Panc1 (cell line): ENCODE measurements at regions not wholly inside any gene's neighbourhood (a gene's known extent, or its start where the extent isn't known, plus 50 kb on each side); places are given as distances from the start of the nearest gene placed in this dataset.

Experiments used
- ATAC-seq: fragments of 200-7000 bp; cut with Tn5 transposase; 2 replicates; pipeline ENCODE4 v1.9.1; 2020; ENCODE audit warnings: mild to moderate bottlenecking, moderate library complexity
- BruUV-seq: library from RNA; stranded (reverse); fragments of 400-500 nt; replicated peaks from 2 replicates; lab custom pipeline; 2021; lab: Mats Ljungman, UMichigan
- CTCF ChIA-PET: fragments of 300-600 bp; sonication (Branson Sonifier 250); formaldehyde crosslinking; loops from one replicate; lab custom pipeline; 2022; ENCODE audit warnings: antibody characterized with exemption; lab: Charles Lee
- POLR2A ChIA-PET: fragments of 300-600 bp; sonication (Branson Sonifier 250); formaldehyde crosslinking; loops from one replicate; lab custom pipeline; 2022; ENCODE audit warnings: antibody characterized with exemption; lab: Charles Lee
- DNase-seq: peaks from one replicate; pipeline ENCODE4 v3.0.0-alpha.2; 2010; ENCODE audit warnings: low read depth, low spot score
- H3K27ac ChIP-seq: 2 replicates; pipeline ENCODE4 v1.5.1; 2011; ENCODE audit warnings: mild to moderate bottlenecking, low read length, inconsistent platforms
- H3K27me3 ChIP-seq: fragments of 200-500 bp; sonication (Bioruptor generic); 2 replicates; pipeline ENCODE4 v1.6.0; 2014; ENCODE audit warnings: low read length, inconsistent platforms; ENCODE audit not compliant: control insufficient read depth, insufficient read depth
- H3K36me3 ChIP-seq: fragments of 200-500 bp; sonication (Bioruptor generic); 2 replicates; pipeline ENCODE4 v1.5.1; 2014; ENCODE audit warnings: inconsistent platforms, mild to moderate bottlenecking, low read length, moderate library complexity; ENCODE audit not compliant: control insufficient read depth, insufficient read depth
- H3K4me1 ChIP-seq: 2 replicates; pipeline ENCODE4 v1.5.1; 2011; ENCODE audit warnings: inconsistent platforms, mild to moderate bottlenecking, low read length, moderate library complexity; ENCODE audit not compliant: control insufficient read depth, insufficient read depth
- H3K4me3 ChIP-seq, 2 experiments: 2 replicates each; pipeline ENCODE4 v1.5.1; 2011 to 2012; ENCODE audit warnings: low read depth in 2 of 2, low read length in 2 of 2, mild to moderate bottlenecking in 2 of 2, inconsistent platforms in 1 of 2, moderate library complexity in 1 of 2
- H3K9me3 ChIP-seq: fragments of 200-500 bp; sonication (Bioruptor generic); 2 replicates; pipeline ENCODE4 v1.5.1; 2014; ENCODE audit warnings: low read depth, mild to moderate bottlenecking, inconsistent platforms, low read length, moderate library complexity; ENCODE audit not compliant: control insufficient read depth, insufficient read depth
- CTCF ChIP-seq: fragments of 450-650 bp; IDR thresholded peaks from 2 replicates; pipeline ENCODE4 v1.5.1; 2017; ENCODE audit warnings: mild to moderate bottlenecking
- POLR2AphosphoS5 ChIP-seq: IDR thresholded peaks from 2 replicates; pipeline ENCODE4 v1.6.1; 2012; ENCODE audit warnings: mild to moderate bottlenecking, low read depth, low read length, moderate library complexity
- REST ChIP-seq, 2 experiments: IDR thresholded peaks; 2 replicates each; pipeline ENCODE4 v1.6.1; 2011 to 2012; ENCODE audit warnings: low read depth in 2 of 2, control low read depth in 1 of 2, low read length in 1 of 2, mild to moderate bottlenecking in 1 of 2, moderate library complexity in 1 of 2; ENCODE audit not compliant: insufficient read depth in 1 of 2
- SIN3A ChIP-seq: IDR thresholded peaks from 2 replicates; pipeline ENCODE4 v1.6.1; 2012; ENCODE audit warnings: low read depth, mild to moderate bottlenecking, low read length, moderate library complexity, borderline replicate concordance; ENCODE audit not compliant: insufficient read depth
- TCF7L2 ChIP-seq: IDR thresholded peaks from 2 replicates; pipeline ENCODE4 v1.6.1; 2011; ENCODE audit warnings: mild to moderate bottlenecking, low read depth, low read length, inconsistent platforms
- in situ Hi-C: cut with HindIII; loops from 2 replicates; pipeline ENCODE4 v1.10.0; 2016; ENCODE audit warnings: low sequenced_read_pairs, low pct_unique_long_range_greater_than_20kb
- intact Hi-C: fragments of 100-400 bp; cut with micrococcal nuclease; formaldehyde crosslinking; loops from one replicate; pipeline ENCODE4 v1.10.0; 2022; ENCODE audit not compliant: unreplicated experiment

GRCh38 chr10:111784436-111784835 is 399.1 kb downstream of the GPAM start:
- BruUV-seq: no TSS peak
- Histone ChIP-seq H3K4me1 (no peaks in the 10 kb centered on the region), H3K4me3 (no peak overlapping the region), H3K9me3 (no peaks in the 10 kb centered on the region), H3K36me3 (no peaks in the 10 kb centered on the region), H3K27me3 (no peaks in the 10 kb centered on the region), H3K27ac (no peak overlapping the region)
- in situ Hi-C loops (no loop called here), intact Hi-C loops (no loop called here)
- ChIA-PET POLR2A (no interaction called here), CTCF (no interaction called here)
- TF ChIP-seq CTCF (no peak), POLR2AphosphoS5 (no peak), SIN3A (no peak), REST (IDR thresholded peaks at IDR 0.05; ENCODE audit: insufficient read depth in 1 of 2, low read depth in 2 of 2, low read length in 1 of 2) (no peak), TCF7L2 (no peak)
- no peak for DNase-seq
- no peak for ATAC-seq

- in situ Hi-C loops (no loop called here), intact Hi-C loops (no loop called here)
- CTCF ChIA-PET: no interaction called here
- no peaks in the 10 kb centered on the region for H3K4me1 ChIP-seq
- no peak for ATAC-seq
- POLR2A ChIA-PET: no interaction called here
- no peak overlapping the region for H3K4me3 ChIP-seq
- H3K9me3 ChIP-seq: no peaks in the 10 kb centered on the region
- BruUV-seq: no TSS peak
- H3K27me3 ChIP-seq: no peaks in the 10 kb centered on the region
- DNase-seq: no peak
- no peaks in the 10 kb centered on the region for H3K36me3 ChIP-seq
- H3K27ac ChIP-seq: no peak overlapping the region
- TF ChIP-seq CTCF: no peak
- no peak for TF ChIP-seq REST (IDR thresholded peaks at IDR 0.05; ENCODE audit: insufficient read depth in 1 of 2, low read depth in 2 of 2, low read length in 1 of 2)
- no peak for TF ChIP-seq POLR2AphosphoS5
- TF ChIP-seq TCF7L2: no peak
These were observed 398.6 kb downstream of the GPAM start for GRCh38 chr10:111784946-111785465.
